ENCODE measurements at regions not wholly inside any gene's neighbourhood (a gene's known extent, or its start where the extent isn't known, plus 50 kb on each side); places are given as distances from the start of the nearest gene placed in this dataset.

DNA sequence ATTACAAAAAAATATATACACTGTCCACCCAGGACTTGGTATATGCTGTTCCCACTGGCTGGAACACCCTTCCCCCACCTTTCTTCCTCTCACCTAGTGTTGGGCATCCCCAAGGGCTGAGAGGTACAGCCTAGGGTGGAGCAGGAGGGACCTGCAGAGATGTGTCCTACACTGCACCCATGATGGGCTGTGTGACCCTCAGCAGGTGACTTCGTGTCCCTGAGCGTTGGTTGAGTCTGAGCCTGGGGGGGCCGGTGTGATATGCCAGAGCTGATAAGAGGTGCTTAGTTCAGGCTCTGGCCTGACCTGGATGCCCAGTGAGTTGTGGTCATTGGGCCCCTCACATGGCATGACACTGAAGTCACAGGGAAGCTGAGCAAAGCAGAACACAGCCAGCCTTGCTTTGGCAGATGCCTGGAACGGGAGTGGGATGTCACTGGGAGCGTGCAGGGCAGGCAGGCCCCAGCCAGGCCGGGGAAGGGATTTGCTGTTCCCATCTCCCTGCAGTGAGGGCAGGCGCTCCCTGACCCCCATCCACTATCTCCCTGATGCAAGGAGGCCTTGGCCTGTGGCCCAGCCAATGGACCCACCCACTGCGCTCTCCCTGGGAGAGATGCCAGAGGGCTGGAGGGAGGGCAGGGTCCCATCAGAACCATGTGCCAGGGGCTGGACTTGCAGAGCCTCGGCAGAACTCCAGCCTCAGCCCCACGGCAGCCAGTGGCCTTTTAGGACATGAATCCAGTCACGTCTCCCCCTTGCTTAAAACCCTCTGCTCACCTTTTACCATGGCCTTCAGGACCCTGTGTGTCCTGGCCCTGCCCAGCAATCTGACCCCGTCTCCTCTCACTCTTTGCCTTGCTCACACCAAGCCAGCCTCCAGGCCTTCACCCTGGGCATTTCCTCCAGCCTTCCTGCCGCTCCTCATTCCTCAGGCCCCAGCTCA, 138.9 kb downstream of the MN1 start:
- TF ChIP-seq, protein P1, sequence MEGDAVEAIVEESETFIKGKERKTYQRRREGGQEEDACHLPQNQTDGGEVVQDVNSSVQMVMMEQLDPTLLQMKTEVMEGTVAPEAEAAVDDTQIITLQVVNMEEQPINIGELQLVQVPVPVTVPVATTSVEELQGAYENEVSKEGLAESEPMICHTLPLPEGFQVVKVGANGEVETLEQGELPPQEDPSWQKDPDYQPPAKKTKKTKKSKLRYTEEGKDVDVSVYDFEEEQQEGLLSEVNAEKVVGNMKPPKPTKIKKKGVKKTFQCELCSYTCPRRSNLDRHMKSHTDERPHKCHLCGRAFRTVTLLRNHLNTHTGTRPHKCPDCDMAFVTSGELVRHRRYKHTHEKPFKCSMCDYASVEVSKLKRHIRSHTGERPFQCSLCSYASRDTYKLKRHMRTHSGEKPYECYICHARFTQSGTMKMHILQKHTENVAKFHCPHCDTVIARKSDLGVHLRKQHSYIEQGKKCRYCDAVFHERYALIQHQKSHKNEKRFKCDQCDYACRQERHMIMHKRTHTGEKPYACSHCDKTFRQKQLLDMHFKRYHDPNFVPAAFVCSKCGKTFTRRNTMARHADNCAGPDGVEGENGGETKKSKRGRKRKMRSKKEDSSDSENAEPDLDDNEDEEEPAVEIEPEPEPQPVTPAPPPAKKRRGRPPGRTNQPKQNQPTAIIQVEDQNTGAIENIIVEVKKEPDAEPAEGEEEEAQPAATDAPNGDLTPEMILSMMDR (IDR thresholded peaks at IDR 0.05; ENCODE audit: insufficient read depth, missing control alignments) = no peak
- no peak for DNase-seq (ENCODE audit: insufficient read length, low spot score)
- FAIRE-seq = no peak

- FAIRE-seq (no peak), DNase-seq (ENCODE audit: insufficient read length, low spot score) (no peak)
- TF ChIP-seq, protein P1 (IDR thresholded peaks at IDR 0.05; ENCODE audit: insufficient read depth, missing control alignments) = no peak
Measured at GRCh38 chr22:27663812-27664211, 137.7 kb downstream of the MN1 start.

DNA sequence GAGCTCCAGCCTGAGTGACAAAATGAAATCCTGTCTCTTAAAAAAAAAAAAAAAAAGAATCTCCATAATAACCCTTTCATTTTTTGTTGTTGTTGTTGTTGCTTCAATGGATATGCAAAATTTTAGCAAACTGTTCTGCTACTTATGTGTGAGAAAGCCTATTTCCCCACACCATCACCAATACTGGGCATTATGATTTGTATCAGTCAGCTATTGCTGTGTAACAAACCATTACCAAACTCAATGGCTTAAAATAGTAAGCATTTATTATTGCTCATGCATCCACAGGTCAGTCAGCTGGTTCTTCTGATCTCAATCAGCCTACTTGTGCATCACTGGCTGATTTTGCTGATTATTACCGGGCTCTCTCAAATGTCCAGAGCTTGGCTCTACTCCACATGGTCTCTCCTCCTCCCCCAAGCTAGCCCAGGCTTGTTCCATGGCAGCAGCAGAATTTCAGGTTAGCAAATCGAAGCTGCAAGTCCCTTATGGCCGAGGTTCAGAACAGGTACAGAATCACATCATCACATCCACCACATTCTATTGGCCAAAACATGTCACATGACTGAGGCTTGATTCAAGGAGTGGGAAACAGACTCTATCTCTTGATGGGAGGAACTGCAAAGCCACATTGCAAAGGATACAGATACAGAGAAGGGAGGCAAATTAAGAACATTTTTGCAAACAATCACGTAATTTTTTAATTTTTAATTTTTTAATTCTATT, 135.1 kb downstream of the MN1 start:
- TF ChIP-seq, protein P1 (IDR thresholded peaks at IDR 0.05; ENCODE audit: insufficient read depth, missing control alignments) = no peak
- DNase-seq (ENCODE audit: insufficient read length, low spot score) = no peak
- FAIRE-seq = no peak

GRCh38 chr22:27667121-27667843, 134.3 kb downstream of the MN1 start:
- FAIRE-seq (no peak), DNase-seq (ENCODE audit: insufficient read length, low spot score) (no peak)
- TF ChIP-seq, protein P1 (IDR thresholded peaks at IDR 0.05; ENCODE audit: insufficient read depth, missing control alignments) = no peak

- DNase-seq (ENCODE audit: insufficient read length, low spot score) = no peak
- FAIRE-seq = no peak
- TF ChIP-seq, protein P1 (IDR thresholded peaks at IDR 0.05; ENCODE audit: insufficient read depth, missing control alignments) = no peak
Measured at GRCh38 chr22:27668828-27669797, 132.4 kb downstream of the MN1 start.

Measured in D721Med (cell line).